K562 (cell line): ENCODE measurements at regions not wholly inside any gene's neighbourhood (a gene's known extent, or its start where the extent isn't known, plus 50 kb on each side); places are given as distances from the start of the nearest gene placed in this dataset.

Source experiments
- ATAC-seq: fragments of 200-7000 bp; cut with Tn5 transposase; 3 replicates; pipeline ENCODE4 v1.9.1; 2020; ENCODE audit warnings: moderate library complexity
- BruUV-seq: library from RNA; stranded (reverse); fragments of 400-500 nt; replicated peaks from 2 replicates; lab custom pipeline; 2021; lab: Mats Ljungman, UMichigan
- CTCF ChIA-PET: fragments of 300-600 bp; formaldehyde crosslinking; extraction: SDS; loops from one replicate; lab custom pipeline; 2021; ENCODE audit warnings: low intra/inter-chr PET ratio; lab: Yijun Ruan, JAX
- POLR2A ChIA-PET: fragments of 300-600, 350-650 bp; sonication (Branson Sonifier 250); formaldehyde crosslinking; extraction: SDS; loops from one replicate; lab custom pipeline; 2021; ENCODE audit warnings: antibody characterized with exemption, inconsistent platforms; lab: Yijun Ruan, JAX
- DNase-seq, 4 experiments: peaks; one replicate each; pipeline versions ENCODE4 v3.0.0 to v3.0.0-alpha.2; 2011 to 2018; ENCODE audit warnings: low spot score in 3 of 4, mixed read lengths in 3 of 4; ENCODE audit errors: extremely low read depth in 1 of 4
- FAIRE-seq: peaks from 2 replicates; lab custom pipeline; 2011; peaks lifted over from hg19 to GRCh38; lab: Jason Lieb, UNC
- H2AFZ ChIP-seq: 2 replicates; pipeline ENCODE4 v1.6.0; 2011; ENCODE audit warnings: low read depth, low read length, control low read depth, inconsistent platforms
- H3K27ac ChIP-seq: fragments of 200-600 bp; 3 replicates; pipeline ENCODE4 v1.8.0; 2011; ENCODE audit warnings: low read depth, mild to moderate bottlenecking, control low read depth, inconsistent platforms, low read length, moderate library complexity, mixed read lengths; ENCODE audit errors: extremely low read depth
- H3K27me3 ChIP-seq, 2 experiments: fragments of 300-600 bp in 1 of 2; 2 replicates in 1 of 2; 3 replicates in 1 of 2; pipeline versions ENCODE4 v1.6.0 to v1.8.0; 2011; ENCODE audit warnings: inconsistent platforms in 2 of 2, low read length in 2 of 2, mild to moderate bottlenecking in 1 of 2, mixed read lengths in 1 of 2, moderate library complexity in 1 of 2; ENCODE audit not compliant: control insufficient read depth in 2 of 2, insufficient read depth in 2 of 2
- H3K36me3 ChIP-seq: fragments of 300-600 bp; 3 replicates; pipeline ENCODE4 v1.8.0; 2011; ENCODE audit warnings: mild to moderate bottlenecking, low read length, inconsistent platforms; ENCODE audit not compliant: control insufficient read depth, insufficient read depth
- H3K4me1 ChIP-seq, 2 experiments: fragments of 200-600 bp in 1 of 2; replicated peaks in 1 of 2; 2 replicates in 1 of 2; 3 replicates in 1 of 2; pipeline versions ENCODE4 v1.5.1 to v1.8.0; 2011; ENCODE audit warnings: inconsistent platforms in 2 of 2, low read length in 2 of 2, mild to moderate bottlenecking in 1 of 2, mixed read lengths in 1 of 2, moderate library complexity in 1 of 2; ENCODE audit not compliant: control insufficient read depth in 2 of 2, insufficient read depth in 2 of 2
- H3K4me2 ChIP-seq: 2 replicates; pipeline ENCODE4 v1.6.1; 2011; ENCODE audit warnings: low read length, control low read depth, inconsistent platforms, mixed read lengths; ENCODE audit not compliant: insufficient read depth
- H3K4me3 ChIP-seq: fragments of 200-600 bp; sonication (generic), shearing (Covaris generic); 2 replicates; pipeline ENCODE4 v1.5.1; 2016; ENCODE audit warnings: control low read depth, inconsistent platforms
- H3K79me2 ChIP-seq: fragments of 200-600 bp; 3 replicates; pipeline ENCODE4 v1.8.0; 2011; ENCODE audit warnings: low read length, inconsistent platforms; ENCODE audit not compliant: control insufficient read depth, insufficient read depth
- H3K9ac ChIP-seq, 2 experiments: 2 replicates each; pipeline versions ENCODE4 v1.6.0 to v1.6.1; 2011; ENCODE audit warnings: low read depth in 2 of 2, low read length in 2 of 2, control low read depth in 1 of 2, inconsistent platforms in 1 of 2, mild to moderate bottlenecking in 1 of 2, mixed read lengths in 1 of 2; ENCODE audit not compliant: insufficient read depth in 1 of 2
- H3K9me1 ChIP-seq: one replicate; pipeline ENCODE4 v1.6.0; 2011; ENCODE audit warnings: inconsistent platforms, mild to moderate bottlenecking, low read length, moderate library complexity; ENCODE audit not compliant: control insufficient read depth, insufficient read depth
- H3K9me3 ChIP-seq: replicated peaks from 2 replicates; pipeline ENCODE4 v1.5.1; 2011; ENCODE audit warnings: low read depth, low read length, inconsistent platforms; ENCODE audit not compliant: control insufficient read depth, insufficient read depth
- H4K20me1 ChIP-seq: replicated peaks from 2 replicates; pipeline ENCODE4 v1.6.1; 2011; ENCODE audit warnings: low read length, inconsistent platforms, mixed read lengths; ENCODE audit not compliant: control insufficient read depth, insufficient read depth
- CBFB ChIP-seq: sonication (generic); formaldehyde crosslinking; IDR thresholded peaks from 2 replicates; pipeline ENCODE4 v1.4.0; 2020; ENCODE audit warnings: mild to moderate bottlenecking, missing genetic modification reagents
- CBX3 ChIP-seq, 2 experiments: IDR thresholded peaks; 1 replicate in 1 of 2; 2 replicates in 1 of 2; pipeline ENCODE4 v1.6.1; 2012; ENCODE audit warnings: inconsistent platforms in 2 of 2, low read length in 2 of 2, borderline replicate concordance in 1 of 2, control low read depth in 1 of 2
- CREM ChIP-seq: IDR thresholded peaks from 2 replicates; pipeline ENCODE4 v1.6.1; 2014; ENCODE audit warnings: antibody characterized with exemption, low read depth
- FOXP1 ChIP-seq: sonication (generic); formaldehyde crosslinking; IDR thresholded peaks from 2 replicates; pipeline ENCODE4 v1.8.0; 2022; ENCODE audit warnings: mild to moderate bottlenecking, missing genetic modification reagents
- POLR2B ChIP-seq: fragments of 450-650 bp; IDR thresholded peaks from 2 replicates; pipeline ENCODE4 v1.6.1; 2018; ENCODE audit warnings: low read depth; ENCODE audit not compliant: partially characterized antibody
- WGBS: fragments of 100-300 bp; shearing (Covaris generic); methylation state at CpG from one replicate; pipeline ENCODE4 v1.1.6; 2016; ENCODE audit warnings: low coverage, mixed read lengths; ENCODE audit not compliant: insufficient coverage; ENCODE audit errors: missing lambda C conversion rate; 5-methylcytosine and 5-hydroxymethylcytosine counted together
- in situ Hi-C: fragments of 300-500 bp; cut with MboI; formaldehyde crosslinking; loops from 4 replicates; pipeline ENCODE4 v1.15.0; 2018; ENCODE audit warnings: inconsistent platforms, mixed read lengths
- intact Hi-C: fragments of 100-400 bp; cut with micrococcal nuclease; formaldehyde crosslinking; loops from 2 replicates; pipeline ENCODE4 v1.14.2; 2022
- TF ChIP-seq, protein P1 (sequence below), 2 experiments: fragments of 450-650 bp; IDR thresholded peaks; 2 replicates each; pipeline ENCODE4 v1.6.1; 2018; ENCODE audit warnings: mild to moderate bottlenecking in 2 of 2, low read depth in 1 of 2; ENCODE audit not compliant: partially characterized antibody in 2 of 2
- TF ChIP-seq, protein P2 (sequence below): fragments of 250-450 bp; sonication (Bioruptor Pico); IDR thresholded peaks from 2 replicates; pipeline ENCODE4 v1.4.0; 2020

DNA sequence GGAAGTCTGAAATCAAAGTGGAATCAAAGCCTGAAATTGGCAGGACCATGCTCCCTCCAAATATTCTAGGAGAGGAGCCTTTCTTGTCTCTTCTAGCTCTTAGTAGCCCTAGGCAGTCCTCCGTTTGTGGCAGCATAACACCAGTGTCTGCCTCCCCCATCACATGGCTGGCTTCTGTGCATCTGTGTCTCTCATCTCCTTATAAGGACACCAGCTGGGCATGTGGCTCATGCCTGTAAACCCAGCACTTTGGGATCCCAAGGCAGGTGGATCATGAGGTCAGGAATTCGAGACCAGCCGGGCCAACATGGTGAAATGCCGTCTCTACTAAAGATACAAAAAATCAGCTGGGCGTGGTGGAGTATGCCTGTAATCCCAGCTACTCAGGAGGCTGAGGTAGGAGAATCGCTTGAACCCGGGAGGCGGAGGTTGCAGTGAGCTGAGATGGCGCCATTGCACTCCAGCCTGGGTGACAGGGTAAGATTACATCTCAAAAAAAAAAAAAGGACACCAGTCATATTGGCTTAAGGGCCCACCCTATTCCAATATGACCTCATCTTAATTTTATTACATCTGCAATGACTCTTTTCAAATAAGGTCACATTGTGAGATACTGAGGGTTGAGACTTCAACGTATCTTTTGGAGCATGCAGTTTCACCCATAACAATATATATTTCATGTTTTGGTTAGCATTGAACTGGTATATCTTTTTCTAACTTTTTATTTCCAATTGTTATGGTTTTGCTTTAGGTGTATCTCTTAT, 148.0 kb upstream of the TPM1 start:
- Histone ChIP-seq H4K20me1 (no peaks in the 10 kb centered on the region), H3K4me2 (no peak overlapping the region), H3K9ac (no peak overlapping the region), H3K27me3 (peaks cover 9 to 17% of the 10 kb centered on the region in 2 experiments; a peak in 4 of 5 replicates), H3K36me3 (no peaks in the 10 kb centered on the region), H3K27ac (no peak overlapping the region), H3K9me3 (no peaks in the 10 kb centered on the region), H3K4me3 (no peak overlapping the region), H3K4me1 (peaks cover 4 to 10% of the 10 kb centered on the region in 2 experiments; a peak in 4 of 5 replicates), H2AFZ (no peak overlapping the region), H3K9me1 (peaks cover 3% of the 10 kb centered on the region), H3K79me2 (no peaks in the 10 kb centered on the region)
- no TSS peak for BruUV-seq
- 6% methylated on average over 9 of the region's 10 CpGs for WGBS
- ChIA-PET POLR2A (interaction anchor here (0.8 kb wide), 1 partner anchor 11 kb away, joined by 3 read pairs; no protein-coding TSS in a partner anchor), CTCF (no interaction called here)
- intact Hi-C loops (no loop called here), in situ Hi-C loops (no loop called here)
- FAIRE-seq: no peak
- ATAC-seq: no peak
- no peak for DNase-seq
- TF ChIP-seq, protein P1, sequence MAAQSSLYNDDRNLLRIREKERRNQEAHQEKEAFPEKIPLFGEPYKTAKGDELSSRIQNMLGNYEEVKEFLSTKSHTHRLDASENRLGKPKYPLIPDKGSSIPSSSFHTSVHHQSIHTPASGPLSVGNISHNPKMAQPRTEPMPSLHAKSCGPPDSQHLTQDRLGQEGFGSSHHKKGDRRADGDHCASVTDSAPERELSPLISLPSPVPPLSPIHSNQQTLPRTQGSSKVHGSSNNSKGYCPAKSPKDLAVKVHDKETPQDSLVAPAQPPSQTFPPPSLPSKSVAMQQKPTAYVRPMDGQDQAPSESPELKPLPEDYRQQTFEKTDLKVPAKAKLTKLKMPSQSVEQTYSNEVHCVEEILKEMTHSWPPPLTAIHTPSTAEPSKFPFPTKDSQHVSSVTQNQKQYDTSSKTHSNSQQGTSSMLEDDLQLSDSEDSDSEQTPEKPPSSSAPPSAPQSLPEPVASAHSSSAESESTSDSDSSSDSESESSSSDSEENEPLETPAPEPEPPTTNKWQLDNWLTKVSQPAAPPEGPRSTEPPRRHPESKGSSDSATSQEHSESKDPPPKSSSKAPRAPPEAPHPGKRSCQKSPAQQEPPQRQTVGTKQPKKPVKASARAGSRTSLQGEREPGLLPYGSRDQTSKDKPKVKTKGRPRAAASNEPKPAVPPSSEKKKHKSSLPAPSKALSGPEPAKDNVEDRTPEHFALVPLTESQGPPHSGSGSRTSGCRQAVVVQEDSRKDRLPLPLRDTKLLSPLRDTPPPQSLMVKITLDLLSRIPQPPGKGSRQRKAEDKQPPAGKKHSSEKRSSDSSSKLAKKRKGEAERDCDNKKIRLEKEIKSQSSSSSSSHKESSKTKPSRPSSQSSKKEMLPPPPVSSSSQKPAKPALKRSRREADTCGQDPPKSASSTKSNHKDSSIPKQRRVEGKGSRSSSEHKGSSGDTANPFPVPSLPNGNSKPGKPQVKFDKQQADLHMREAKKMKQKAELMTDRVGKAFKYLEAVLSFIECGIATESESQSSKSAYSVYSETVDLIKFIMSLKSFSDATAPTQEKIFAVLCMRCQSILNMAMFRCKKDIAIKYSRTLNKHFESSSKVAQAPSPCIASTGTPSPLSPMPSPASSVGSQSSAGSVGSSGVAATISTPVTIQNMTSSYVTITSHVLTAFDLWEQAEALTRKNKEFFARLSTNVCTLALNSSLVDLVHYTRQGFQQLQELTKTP (IDR thresholded peaks at IDR 0.05; ENCODE audit: low read depth in 1 of 2, partially characterized antibody in 2 of 2): no peak
- TF ChIP-seq, protein P2, sequence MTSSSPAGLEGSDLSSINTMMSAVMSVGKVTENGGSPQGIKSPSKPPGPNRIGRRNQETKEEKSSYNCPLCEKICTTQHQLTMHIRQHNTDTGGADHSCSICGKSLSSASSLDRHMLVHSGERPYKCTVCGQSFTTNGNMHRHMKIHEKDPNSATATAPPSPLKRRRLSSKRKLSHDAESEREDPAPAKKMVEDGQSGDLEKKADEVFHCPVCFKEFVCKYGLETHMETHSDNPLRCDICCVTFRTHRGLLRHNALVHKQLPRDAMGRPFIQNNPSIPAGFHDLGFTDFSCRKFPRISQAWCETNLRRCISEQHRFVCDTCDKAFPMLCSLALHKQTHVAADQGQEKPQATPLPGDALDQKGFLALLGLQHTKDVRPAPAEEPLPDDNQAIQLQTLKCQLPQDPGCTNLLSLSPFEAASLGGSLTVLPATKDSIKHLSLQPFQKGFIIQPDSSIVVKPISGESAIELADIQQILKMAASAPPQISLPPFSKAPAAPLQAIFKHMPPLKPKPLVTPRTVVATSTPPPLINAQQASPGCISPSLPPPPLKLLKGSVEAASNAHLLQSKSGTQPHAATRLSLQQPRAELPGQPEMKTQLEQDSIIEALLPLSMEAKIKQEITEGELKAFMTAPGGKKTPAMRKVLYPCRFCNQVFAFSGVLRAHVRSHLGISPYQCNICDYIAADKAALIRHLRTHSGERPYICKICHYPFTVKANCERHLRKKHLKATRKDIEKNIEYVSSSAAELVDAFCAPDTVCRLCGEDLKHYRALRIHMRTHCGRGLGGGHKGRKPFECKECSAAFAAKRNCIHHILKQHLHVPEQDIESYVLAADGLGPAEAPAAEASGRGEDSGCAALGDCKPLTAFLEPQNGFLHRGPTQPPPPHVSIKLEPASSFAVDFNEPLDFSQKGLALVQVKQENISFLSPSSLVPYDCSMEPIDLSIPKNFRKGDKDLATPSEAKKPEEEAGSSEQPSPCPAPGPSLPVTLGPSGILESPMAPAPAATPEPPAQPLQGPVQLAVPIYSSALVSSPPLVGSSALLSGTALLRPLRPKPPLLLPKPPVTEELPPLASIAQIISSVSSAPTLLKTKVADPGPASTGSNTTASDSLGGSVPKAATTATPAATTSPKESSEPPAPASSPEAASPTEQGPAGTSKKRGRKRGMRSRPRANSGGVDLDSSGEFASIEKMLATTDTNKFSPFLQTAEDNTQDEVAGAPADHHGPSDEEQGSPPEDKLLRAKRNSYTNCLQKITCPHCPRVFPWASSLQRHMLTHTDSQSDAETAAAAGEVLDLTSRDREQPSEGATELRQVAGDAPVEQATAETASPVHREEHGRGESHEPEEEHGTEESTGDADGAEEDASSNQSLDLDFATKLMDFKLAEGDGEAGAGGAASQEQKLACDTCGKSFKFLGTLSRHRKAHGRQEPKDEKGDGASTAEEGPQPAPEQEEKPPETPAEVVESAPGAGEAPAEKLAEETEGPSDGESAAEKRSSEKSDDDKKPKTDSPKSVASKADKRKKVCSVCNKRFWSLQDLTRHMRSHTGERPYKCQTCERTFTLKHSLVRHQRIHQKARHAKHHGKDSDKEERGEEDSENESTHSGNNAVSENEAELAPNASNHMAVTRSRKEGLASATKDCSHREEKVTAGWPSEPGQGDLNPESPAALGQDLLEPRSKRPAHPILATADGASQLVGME (CRISPR knock-in tag): no peak
- no peak for TF ChIP-seq POLR2B
- no peak for TF ChIP-seq FOXP1
- no peak for TF ChIP-seq CREM
- TF ChIP-seq CBFB (CRISPR knock-in tag): no peak
- no peak for TF ChIP-seq CBX3 (IDR thresholded peaks at IDR 0.05; ENCODE audit: borderline replicate concordance in 1 of 2, low read length in 2 of 2)
